ENCODE measurements at regions not wholly inside any gene's neighbourhood (a gene's known extent, or its start where the extent isn't known, plus 50 kb on each side); places are given as distances from the start of the nearest gene placed in this dataset.

GRCh38 chr11:15547685-15548084 is 433.0 kb downstream of the INSC start:
- no peak for DNase-seq

DNA sequence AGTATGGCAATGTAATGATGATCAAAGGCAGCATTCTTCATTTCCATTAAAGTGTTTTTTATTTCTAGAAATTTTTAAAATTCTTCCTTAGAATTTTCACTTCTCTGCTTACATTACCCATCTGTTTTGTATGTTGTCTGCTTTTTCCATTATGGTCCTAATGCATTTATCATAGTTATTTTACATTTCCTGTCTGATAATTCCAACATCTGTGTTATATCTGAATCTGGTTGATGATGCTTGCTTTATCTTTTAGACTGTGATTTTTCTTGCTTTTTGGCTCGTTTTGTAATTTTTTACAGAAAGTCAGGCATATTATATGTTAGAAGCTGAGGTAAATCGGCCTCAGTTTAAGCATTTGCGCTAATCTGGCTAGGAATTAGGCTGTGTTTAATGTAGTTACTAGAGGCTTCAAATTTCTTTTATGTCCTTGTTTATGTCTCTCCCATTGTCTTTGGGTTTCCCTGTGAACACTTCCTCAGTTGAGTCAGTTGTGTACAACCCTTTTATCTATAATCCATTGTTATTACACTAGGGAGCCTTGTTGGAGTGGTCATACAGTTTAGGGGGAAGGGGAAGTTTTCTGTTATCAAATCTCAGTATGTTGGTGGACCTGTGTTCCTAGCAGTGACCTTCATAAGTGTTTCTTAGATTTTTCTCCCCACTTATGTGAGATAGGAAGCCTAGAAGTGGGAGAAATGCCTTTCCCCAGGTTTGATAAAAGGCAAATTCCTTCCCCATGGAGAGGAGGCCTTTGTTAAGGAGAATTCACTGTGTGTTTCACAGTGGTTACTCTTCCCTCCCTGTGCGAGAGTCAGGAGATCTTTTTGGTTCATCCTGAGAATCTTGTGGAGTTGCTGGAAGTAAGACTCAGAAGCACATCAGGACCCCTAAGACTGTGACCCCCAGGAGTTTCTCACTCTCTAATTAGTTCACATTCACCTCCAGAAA is 437.5 kb downstream of the INSC start:
- DNase-seq: no peak

DNA sequence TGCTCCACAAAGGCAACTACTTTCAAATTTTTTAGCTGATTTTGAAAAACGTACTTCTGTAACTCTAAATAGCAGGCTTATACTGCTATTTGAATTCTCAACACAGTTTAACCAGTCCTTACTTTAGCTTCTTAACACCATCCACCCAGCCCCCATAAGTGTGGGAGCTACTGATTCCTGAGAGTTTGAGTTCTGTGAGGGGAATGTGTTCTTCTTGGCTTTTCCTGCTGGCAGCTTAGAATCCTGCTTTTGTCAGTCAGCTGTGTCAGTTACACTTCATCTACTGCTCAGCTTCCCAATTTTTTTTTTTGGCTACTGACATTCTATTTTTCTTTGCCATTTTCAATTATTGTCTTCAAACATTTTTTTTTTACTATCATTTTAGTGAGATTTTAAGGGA is 440.4 kb downstream of the INSC start:
- no peak for DNase-seq

DNA sequence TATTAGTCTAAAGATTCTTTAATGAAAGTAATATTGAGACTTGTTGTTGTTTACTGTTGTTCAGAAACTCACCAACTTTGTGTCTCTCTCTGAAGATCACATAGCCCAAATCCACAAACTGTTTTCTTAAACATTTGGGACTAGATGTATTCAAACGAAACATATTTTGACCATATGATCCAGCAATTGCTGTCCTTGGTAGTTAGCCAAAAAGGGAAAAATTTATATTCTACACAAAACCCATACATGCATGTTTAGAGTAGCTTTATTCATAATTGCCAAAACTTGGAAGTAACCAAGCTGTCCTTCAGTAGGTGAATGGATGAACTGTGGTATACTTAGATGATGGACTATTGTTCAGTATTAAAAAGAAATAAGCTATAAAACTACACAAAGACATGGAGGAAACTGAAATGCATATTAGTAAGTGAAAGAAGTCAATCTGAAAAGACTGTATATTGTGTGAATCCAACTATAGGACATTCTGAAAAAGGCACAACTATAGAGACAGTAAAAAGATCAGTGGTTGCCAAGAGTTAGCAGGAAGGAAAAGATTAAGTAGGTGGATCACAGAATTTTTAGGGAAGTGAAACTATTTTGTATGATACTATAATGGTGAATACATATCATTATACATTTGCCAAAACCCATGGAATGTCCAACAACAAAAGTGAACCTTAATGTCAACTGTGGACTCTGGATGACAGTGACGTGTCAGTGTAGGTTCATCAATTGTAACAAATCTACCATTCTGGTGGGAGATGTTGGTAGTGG is 442.9 kb downstream of the INSC start:
- DNase-seq: no peak

GRCh38 chr11:15558513-15559181 is 443.9 kb downstream of the INSC start:
- no peak for DNase-seq

- DNase-seq: no peak
Measured at GRCh38 chr11:15560689-15561467, 446.2 kb downstream of the INSC start.

- no peak for DNase-seq
Measured at GRCh38 chr11:15562230-15562629, 447.5 kb downstream of the INSC start.

DNA sequence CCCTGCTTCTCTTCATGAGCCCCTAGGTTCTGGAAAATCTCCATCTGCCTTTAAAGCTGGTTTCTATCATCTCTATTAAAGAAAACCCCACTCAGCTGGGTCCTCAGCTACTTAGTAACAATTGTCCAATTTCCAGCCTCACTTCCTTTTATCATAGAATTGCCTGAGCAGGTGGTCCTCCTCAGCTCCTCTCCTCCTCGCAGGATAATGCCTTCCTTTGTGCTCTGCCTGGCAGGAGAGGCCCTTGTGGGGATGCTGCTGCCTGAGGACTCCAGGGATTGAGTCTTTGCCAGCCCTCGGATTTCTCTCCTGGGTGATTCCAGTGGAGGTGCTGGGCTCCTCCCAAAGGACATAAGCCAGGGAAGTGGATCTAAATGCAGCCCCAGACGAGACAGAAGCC is 448.3 kb downstream of the INSC start:
- peak; percentile 65 for DNase-seq

- DNase-seq: peak; percentile 87
Measured at GRCh38 chr11:15565880-15566279, 451.2 kb downstream of the INSC start.

GRCh38 chr11:15568440-15568839 is 453.7 kb downstream of the INSC start:
- no peak for DNase-seq

DNA sequence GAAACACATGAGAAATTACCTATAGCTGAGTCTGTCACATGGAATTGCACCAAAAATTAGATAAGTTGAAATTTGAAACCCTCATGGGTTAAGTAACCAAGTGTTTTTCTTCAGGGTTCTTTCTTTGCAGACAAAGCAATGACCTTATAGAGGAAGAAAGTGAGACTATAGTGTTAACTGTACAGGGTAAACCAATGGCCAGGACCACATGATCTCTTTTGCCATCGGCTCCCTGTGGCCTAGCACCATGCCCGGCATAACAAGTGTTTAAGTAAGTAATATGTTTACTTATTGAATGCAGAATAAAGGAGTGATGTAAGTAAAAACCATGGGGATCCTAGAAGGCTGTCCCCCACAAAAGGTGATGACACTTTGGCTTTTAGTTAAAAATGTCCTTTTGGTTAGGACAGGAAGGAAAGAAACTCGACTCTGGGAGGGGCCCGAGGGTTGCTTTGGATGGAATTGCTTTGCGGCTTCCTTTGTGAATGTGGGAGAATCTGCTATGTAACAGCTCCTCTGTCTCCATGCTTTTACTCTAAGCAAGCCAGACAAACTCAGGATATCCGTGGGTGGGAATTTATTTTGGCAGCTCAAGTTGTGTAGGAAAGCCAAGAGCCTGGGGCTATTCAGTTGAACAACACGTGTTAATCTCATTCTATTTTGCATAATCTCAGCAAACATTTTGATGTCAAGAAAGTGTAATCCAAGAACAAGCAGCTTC is 454.7 kb downstream of the INSC start:
- no peak for DNase-seq

DNA sequence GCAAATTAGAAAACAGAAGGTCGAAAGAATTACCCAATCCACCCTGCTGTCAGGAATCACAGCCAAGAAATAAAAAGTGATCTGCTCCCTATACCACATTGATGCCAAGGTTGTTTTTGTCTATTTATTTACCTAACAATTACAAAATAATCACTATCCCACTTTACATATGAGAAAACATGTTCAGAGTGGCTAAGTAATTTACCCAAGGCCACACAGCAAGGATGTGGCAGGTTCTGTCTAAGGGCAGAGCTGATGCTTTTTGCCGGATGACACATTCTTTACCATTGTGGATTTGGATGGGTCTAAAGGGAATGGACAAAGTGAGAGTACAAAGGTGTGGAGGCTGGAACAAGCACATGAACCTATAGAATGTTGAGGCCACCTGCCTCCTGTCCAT is 460.7 kb downstream of the INSC start:
- DNase-seq: no peak

- no peak for DNase-seq
Measured at GRCh38 chr11:15576769-15577168, 462.0 kb downstream of the INSC start.

GRCh38 chr11:15577519-15577918 is 462.8 kb downstream of the INSC start:
- DNase-seq: no peak

GRCh38 chr11:15579287-15580001 is 464.7 kb downstream of the INSC start:
- DNase-seq: no peak

GRCh38 chr11:15580056-15580774 is 465.5 kb downstream of the INSC start:
- no peak for DNase-seq

GRCh38 chr11:15580775-15581095 is 466.0 kb downstream of the INSC start:
- no peak for DNase-seq

DNA sequence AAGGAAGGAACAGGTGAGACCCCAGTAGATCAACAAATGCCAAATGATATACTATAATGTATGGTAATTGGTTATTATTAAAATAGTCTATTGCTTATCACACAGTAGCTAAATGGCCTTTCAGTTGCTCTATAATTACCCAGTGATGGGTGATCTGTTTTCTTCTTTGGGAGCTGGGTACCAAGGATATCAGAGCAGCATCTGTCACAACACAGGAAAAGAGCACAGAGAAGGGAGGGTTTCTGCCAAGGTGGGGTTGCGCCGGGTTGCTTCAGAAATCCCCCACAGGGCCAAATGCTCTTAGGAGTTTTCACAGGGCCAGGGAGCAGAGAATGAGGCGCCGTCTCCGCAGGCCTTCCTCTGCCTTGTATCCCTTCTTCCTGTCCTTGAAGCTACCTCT is 469.4 kb downstream of the INSC start:
- no peak for DNase-seq

DNA sequence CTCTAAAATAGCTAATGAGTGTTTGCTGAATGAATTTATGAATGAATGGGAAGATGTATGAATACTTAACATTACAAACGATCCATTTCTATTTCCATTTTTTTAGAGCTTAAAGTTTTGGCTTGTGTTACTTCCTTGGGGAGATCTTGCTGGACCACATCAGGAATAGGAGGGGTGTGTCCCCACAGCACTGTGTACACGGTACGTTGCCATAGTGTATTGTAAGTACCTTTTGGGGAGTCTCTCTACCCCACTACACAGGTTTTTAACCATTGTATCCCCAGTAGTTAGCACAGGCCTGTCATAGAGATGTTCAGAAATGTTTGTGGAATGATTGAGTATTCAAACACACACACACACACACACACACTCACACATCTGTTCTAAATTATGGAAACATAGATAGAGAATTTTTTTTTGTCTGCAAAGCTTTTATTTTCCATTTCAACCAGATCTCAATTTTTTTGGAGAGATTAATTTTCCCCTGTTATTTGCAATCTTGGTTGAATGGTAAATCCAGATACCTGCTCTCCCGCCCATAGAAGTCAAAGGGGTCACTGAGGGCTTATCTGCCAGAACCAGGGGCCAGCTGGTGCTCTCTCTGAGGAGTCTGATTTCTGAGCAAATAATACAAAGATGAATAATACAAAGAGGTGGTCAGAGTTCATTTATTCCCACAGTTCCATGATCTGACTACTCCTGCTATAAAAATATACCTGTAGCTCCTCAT is 471.0 kb downstream of the INSC start:
- no peak for DNase-seq

Measured in NCI-H1436 (cell line).